Karpas-422 (cell line): ENCODE measurements at regions not wholly inside any gene's neighbourhood (a gene's known extent, or its start where the extent isn't known, plus 50 kb on each side); places are given as distances from the start of the nearest gene placed in this dataset.
"Not testable (repeated sequence)": the region's sequence is repeated elsewhere in the genome, so short reads cannot be mapped to it uniquely, and the experiment has no call there.

Source experiments
- DNase-seq: peaks from one replicate; pipeline ENCODE4 v3.0.0-alpha.2; 2015
- H2AFZ ChIP-seq: fragments of 200-600 bp; sonication (generic); 2 replicates; pipeline ENCODE4 v1.6.1; 2014; ENCODE audit warnings: antibody characterized with exemption, low read length, mixed read lengths
- H3K27ac ChIP-seq: fragments of 200-600 bp; sonication (generic); 2 replicates; pipeline ENCODE4 v1.5.1; 2014; ENCODE audit warnings: mild to moderate bottlenecking, low read length, moderate library complexity
- H3K27me3 ChIP-seq: fragments of 200-600 bp; sonication (generic); 2 replicates; pipeline ENCODE4 v1.6.1; 2014; ENCODE audit warnings: low read length, mixed read lengths
- H3K36me3 ChIP-seq: fragments of 200-600 bp; sonication (generic); 2 replicates; pipeline ENCODE4 v1.6.1; 2014; ENCODE audit warnings: low read length, mixed read lengths; ENCODE audit not compliant: insufficient read depth
- H3K4me1 ChIP-seq: fragments of 200-600 bp; sonication (generic); 2 replicates; pipeline ENCODE4 v1.6.1; 2014; ENCODE audit warnings: mild to moderate bottlenecking, low read length, mixed read lengths
- H3K4me2 ChIP-seq: fragments of 200-600 bp; sonication (generic); 2 replicates; pipeline ENCODE4 v1.6.1; 2014; ENCODE audit warnings: low read length, low read depth, mild to moderate bottlenecking; ENCODE audit not compliant: poor library complexity, severe bottlenecking
- H3K4me3 ChIP-seq: fragments of 200-600 bp; sonication (generic); 2 replicates; pipeline ENCODE4 v1.5.1; 2014; ENCODE audit warnings: mild to moderate bottlenecking, antibody characterized with exemption, low read length, mixed read lengths
- H3K79me2 ChIP-seq: fragments of 200-600 bp; sonication (generic); 2 replicates; pipeline ENCODE4 v1.6.1; 2014; ENCODE audit warnings: mild to moderate bottlenecking, low read length, mixed read lengths
- H3K9ac ChIP-seq: fragments of 200-600 bp; sonication (generic); 2 replicates; pipeline ENCODE4 v1.6.0; 2014; ENCODE audit warnings: low read length
- H3K9me2 ChIP-seq: fragments of 200-600 bp; sonication (generic), shearing (Covaris generic); replicated peaks from 2 replicates; pipeline ENCODE4 v1.6.0; 2014; ENCODE audit warnings: mild to moderate bottlenecking, low read length, moderate library complexity; ENCODE audit not compliant: insufficient read depth
- H3K9me3 ChIP-seq: fragments of 300-700, 200-600 bp; sonication (generic); 2 replicates; pipeline ENCODE4 v1.6.1; 2014; ENCODE audit warnings: low read length, mixed read lengths
- H4K20me1 ChIP-seq: fragments of 200-600 bp; sonication (generic); 2 replicates; pipeline ENCODE4 v1.6.1; 2014; ENCODE audit warnings: mild to moderate bottlenecking, antibody characterized with exemption, low read length, low read depth; ENCODE audit not compliant: insufficient read depth

DNA sequence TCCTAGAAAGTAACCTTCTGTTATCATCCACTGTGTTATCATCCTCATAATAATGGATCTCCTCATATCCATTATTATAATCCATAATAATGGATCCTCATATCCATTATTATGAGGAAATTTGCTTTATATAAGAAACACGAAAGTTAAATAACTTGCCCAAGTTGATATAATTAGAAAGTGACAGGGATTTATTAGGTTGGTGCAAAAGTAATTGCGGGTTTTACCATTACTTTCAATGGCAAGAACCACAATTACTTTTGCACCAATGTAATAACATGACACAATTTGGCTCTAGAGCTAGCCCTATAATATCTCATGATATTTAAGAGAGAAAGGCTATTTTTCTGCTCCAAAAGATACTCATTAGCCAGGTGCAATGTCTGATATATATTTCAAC lies 275.7 kb upstream of the STXBP5 start:
- no peaks in the 10 kb centered on the region for H3K36me3 ChIP-seq

DNA sequence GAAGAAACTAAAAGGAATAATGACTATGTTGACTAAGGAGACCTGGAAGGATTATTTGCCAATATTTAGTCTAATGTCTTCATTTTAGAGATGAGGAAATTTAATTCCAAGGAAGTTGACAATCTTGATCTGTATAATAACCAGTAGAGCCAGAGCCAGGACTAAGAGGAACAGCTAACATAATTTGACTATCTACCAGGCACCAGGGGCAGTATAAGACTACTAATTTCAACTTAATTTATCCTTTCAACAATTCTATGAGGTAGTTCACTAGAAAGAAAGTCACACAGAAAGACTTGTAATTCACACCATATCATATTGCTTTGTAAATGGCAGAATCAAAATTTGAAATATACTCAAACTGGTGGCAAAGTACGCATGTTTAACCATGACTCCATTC lies 273.0 kb upstream of the STXBP5 start:
- Histone ChIP-seq H2AFZ (no peak overlapping the region), H3K36me3 (no peaks in the 10 kb centered on the region), H3K27me3 (no peaks in the 10 kb centered on the region), H3K79me2 (no peaks in the 10 kb centered on the region), H3K9me2 (no peaks in the 10 kb centered on the region), H3K4me1 (no peaks in the 10 kb centered on the region), H3K9ac (no peak overlapping the region), H3K4me3 (no peak overlapping the region), H3K4me2 (no peak overlapping the region), H3K27ac (no peak overlapping the region), H3K9me3 (no peaks in the 10 kb centered on the region), H4K20me1 (no peaks in the 10 kb centered on the region)
- no peak for DNase-seq

More for the DNA sequence above, 275.7 kb upstream of the STXBP5 start:
- no peak overlapping the region for H3K4me2 ChIP-seq
- H3K9me2 ChIP-seq, result no peaks in the 10 kb centered on the region
- no peak for DNase-seq
- H3K9ac ChIP-seq, result no peak overlapping the region
- no peak overlapping the region for H3K4me3 ChIP-seq
- no peak overlapping the region for H3K27ac ChIP-seq
- no peaks in the 10 kb centered on the region for H3K79me2 ChIP-seq
- H3K4me1 ChIP-seq, result no peaks in the 10 kb centered on the region
- no peaks in the 10 kb centered on the region for H4K20me1 ChIP-seq
- no peak overlapping the region for H2AFZ ChIP-seq
- H3K27me3 ChIP-seq, result no peaks in the 10 kb centered on the region
- H3K9me3 ChIP-seq, result no peaks in the 10 kb centered on the region

DNA sequence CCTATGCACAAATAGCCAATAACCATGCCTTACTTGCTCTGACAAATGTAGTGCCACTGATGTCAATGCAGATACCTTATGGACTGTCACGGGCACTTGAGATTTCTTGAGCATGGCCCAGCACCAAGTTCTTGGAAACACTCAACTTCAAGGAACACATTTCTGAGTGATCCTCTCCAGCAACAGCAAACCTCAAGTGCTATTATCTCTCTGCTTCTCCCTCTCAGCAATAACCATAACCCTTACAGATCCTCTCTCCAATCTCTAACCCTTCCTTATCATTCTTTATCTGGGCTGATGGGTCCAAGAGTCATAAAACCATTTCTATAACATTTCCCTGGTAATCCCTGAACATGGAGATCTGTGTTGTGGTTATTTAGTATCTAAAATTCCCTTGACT lies 266.9 kb upstream of the STXBP5 start:
- no peak overlapping the region for H2AFZ ChIP-seq
- no peak overlapping the region for H3K4me2 ChIP-seq
- no peaks in the 10 kb centered on the region for H4K20me1 ChIP-seq
- H3K9me2 ChIP-seq, result no peaks in the 10 kb centered on the region
- no peaks in the 10 kb centered on the region for H3K9me3 ChIP-seq
- H3K9ac ChIP-seq, result no peak overlapping the region
- H3K27ac ChIP-seq, result no peak overlapping the region
- H3K4me3 ChIP-seq, result no peak overlapping the region
- H3K27me3 ChIP-seq, result no peaks in the 10 kb centered on the region
- no peak for DNase-seq
- no peaks in the 10 kb centered on the region for H3K4me1 ChIP-seq
- no peaks in the 10 kb centered on the region for H3K79me2 ChIP-seq
- no peaks in the 10 kb centered on the region for H3K36me3 ChIP-seq

DNA sequence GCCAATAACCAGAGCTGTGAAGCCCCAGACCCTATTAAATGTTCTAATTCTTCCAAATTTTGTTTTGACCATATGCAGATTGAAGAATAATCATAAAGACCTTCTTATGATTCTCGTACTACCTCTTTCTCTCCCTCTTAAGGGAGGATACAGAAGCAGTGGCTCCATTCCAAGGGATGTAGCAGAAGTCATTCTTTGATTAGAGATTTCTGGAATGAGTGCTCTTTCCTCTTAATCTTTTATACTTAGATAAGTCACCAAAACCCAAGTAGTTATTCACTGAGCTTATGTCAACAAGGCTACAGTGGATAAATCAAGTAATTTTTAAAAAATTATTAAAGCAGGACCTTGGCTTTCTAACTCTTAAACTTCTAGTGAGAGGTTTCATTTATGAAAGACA lies 266.0 kb upstream of the STXBP5 start:
- Histone ChIP-seq H3K9me3 (no peaks in the 10 kb centered on the region), H4K20me1 (no peaks in the 10 kb centered on the region), H3K36me3 (no peaks in the 10 kb centered on the region), H3K4me2 (no peak overlapping the region), H3K4me3 (no peak overlapping the region), H2AFZ (no peak overlapping the region), H3K4me1 (no peaks in the 10 kb centered on the region), H3K9ac (no peak overlapping the region), H3K9me2 (no peaks in the 10 kb centered on the region), H3K27ac (no peak overlapping the region), H3K27me3 (no peaks in the 10 kb centered on the region), H3K79me2 (no peaks in the 10 kb centered on the region)
- DNase-seq, result no peak

DNA sequence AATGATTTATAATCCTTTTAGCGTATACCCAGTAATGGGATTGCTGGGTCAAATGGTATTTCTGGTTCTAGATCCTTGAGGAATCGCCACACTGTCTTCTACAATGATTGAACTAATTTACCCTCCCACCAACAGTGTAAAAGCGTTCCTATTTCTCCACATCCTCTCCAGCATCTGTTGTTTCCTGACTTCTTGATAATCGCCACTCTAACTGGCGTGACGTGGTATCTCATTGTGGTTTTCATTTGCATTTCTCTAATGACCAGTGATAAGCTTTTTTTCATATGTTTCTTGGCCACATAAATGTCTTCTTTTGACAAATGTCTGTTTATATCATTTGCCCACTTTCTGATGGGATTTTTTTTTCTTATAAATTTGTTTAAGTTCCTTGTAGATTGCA lies 264.8 kb upstream of the STXBP5 start:
- not testable (repeated sequence) for H3K9me2 ChIP-seq, H3K27me3 ChIP-seq, H3K9ac ChIP-seq, H3K4me1 ChIP-seq, H3K4me3 ChIP-seq, H3K27ac ChIP-seq, H3K36me3 ChIP-seq, H3K79me2 ChIP-seq, H4K20me1 ChIP-seq, DNase-seq, H2AFZ ChIP-seq, H3K4me2 ChIP-seq, H3K9me3 ChIP-seq

DNA sequence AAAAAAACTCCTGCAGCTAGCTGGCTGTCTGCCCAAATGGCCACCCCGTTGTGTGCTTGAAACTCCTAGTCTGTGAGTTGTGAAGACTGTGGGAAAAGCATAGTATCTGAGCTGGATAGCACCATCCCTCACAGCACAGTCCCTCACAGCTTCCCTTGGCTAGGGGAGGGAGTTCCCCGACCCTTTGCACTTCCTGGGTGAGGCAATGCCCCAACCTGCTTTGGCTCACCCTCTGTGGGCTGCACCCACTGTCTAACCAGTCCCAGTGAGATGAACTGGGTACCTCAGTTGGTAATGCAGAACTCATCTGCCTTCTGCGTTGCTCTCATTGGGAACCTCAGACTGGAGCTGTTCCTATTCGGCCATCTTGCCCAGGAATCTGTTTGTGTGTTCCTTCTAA lies 260.6 kb upstream of the STXBP5 start:
- no peak overlapping the region for H2AFZ ChIP-seq
- H3K9me3 ChIP-seq, result no peaks in the 10 kb centered on the region
- H3K36me3 ChIP-seq, result no peaks in the 10 kb centered on the region

DNA sequence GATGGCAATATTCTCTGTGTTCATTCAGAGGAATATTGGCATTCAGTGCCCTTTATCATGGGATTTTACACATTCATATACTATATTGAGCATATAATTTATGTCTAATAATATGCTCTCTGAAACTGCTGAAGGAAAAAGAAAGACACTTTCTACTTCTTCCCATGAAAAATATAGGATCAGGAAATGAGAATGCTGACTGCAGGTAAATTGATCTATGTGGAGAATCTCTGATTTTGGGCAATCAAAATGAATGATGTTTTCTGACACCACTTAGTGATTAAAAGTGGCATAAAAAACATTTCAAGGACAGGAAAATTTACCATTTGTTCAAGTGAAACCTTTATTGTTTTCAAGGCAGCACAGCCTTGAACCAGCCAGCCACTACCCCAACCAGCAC lies 260.1 kb upstream of the STXBP5 start:
- Histone ChIP-seq H2AFZ (no peak overlapping the region), H3K27ac (no peak overlapping the region), H3K9me2 (no peaks in the 10 kb centered on the region), H3K4me2 (no peak overlapping the region), H3K27me3 (no peaks in the 10 kb centered on the region), H3K4me3 (no peak overlapping the region), H3K4me1 (no peaks in the 10 kb centered on the region), H3K9me3 (no peaks in the 10 kb centered on the region), H3K36me3 (no peaks in the 10 kb centered on the region), H3K79me2 (no peaks in the 10 kb centered on the region), H4K20me1 (no peaks in the 10 kb centered on the region), H3K9ac (no peak overlapping the region)
- DNase-seq, result no peak

More for the DNA sequence above, 260.6 kb upstream of the STXBP5 start:
- no peak overlapping the region for H3K27ac ChIP-seq
- DNase-seq, result no peak
- no peak overlapping the region for H3K4me2 ChIP-seq
- H3K4me3 ChIP-seq, result no peak overlapping the region
- H3K27me3 ChIP-seq, result no peaks in the 10 kb centered on the region
- H3K79me2 ChIP-seq, result no peaks in the 10 kb centered on the region
- no peaks in the 10 kb centered on the region for H3K4me1 ChIP-seq
- H4K20me1 ChIP-seq, result no peaks in the 10 kb centered on the region
- no peak overlapping the region for H3K9ac ChIP-seq
- H3K9me2 ChIP-seq, result no peaks in the 10 kb centered on the region

DNA sequence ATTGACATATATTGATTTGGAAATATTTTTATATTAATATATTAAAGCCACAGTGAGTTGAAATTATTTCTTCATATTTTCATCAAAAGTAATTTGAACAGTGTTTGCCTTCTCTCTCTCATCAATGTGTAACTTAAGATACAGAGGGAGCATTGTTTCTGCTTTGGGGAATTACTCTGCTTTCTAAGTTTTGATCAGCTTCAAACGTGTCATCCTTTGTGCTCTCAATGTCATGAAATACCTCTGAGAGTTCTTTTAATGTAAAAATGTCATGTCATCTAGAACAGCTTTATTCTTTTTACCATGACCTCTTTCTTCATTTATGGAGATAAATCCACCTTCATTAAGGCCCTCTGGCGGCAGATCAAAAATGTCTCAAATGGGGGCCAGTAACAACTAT lies 259.4 kb upstream of the STXBP5 start:
- no peaks in the 10 kb centered on the region for H3K9me3 ChIP-seq
- no peaks in the 10 kb centered on the region for H3K27me3 ChIP-seq
- no peak overlapping the region for H3K4me2 ChIP-seq
- no peaks in the 10 kb centered on the region for H3K4me1 ChIP-seq
- H3K27ac ChIP-seq, result no peak overlapping the region
- no peak overlapping the region for H3K4me3 ChIP-seq
- H2AFZ ChIP-seq, result no peak overlapping the region
- no peak overlapping the region for H3K9ac ChIP-seq
- H4K20me1 ChIP-seq, result no peaks in the 10 kb centered on the region
- H3K79me2 ChIP-seq, result no peaks in the 10 kb centered on the region
- peak; percentile 57 for DNase-seq
- no peaks in the 10 kb centered on the region for H3K36me3 ChIP-seq
- H3K9me2 ChIP-seq, result no peaks in the 10 kb centered on the region

DNA sequence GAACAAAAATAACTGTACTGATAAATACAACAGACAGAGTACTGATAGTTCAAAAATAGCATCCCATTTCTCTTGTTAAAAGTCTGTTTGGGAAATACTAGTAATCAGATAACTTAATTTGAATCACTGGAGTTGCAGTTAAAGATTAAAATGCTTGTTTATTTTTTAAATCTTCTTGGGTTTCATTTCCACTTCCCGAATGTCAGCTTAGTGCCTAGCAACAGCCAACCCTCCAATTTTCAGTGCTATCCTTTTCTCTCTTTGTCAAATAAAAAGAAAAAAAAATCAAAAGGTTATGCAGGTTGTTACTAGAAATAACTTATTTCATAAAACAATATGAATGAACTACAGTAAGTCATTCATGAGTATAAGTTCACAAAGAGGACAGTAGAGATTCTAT lies 257.7 kb upstream of the STXBP5 start:
- Histone ChIP-seq H3K4me3 (no peak overlapping the region), H3K4me1 (no peaks in the 10 kb centered on the region), H3K9me2 (no peaks in the 10 kb centered on the region), H3K27me3 (no peaks in the 10 kb centered on the region), H3K4me2 (no peak overlapping the region), H3K27ac (no peak overlapping the region), H3K36me3 (no peaks in the 10 kb centered on the region), H3K79me2 (no peaks in the 10 kb centered on the region), H3K9me3 (no peaks in the 10 kb centered on the region), H2AFZ (no peak overlapping the region), H4K20me1 (no peaks in the 10 kb centered on the region), H3K9ac (no peak overlapping the region)
- no peak for DNase-seq
